ENCODE measurements at regions not wholly inside any gene's neighbourhood (a gene's known extent, or its start where the extent isn't known, plus 50 kb on each side); places are given as distances from the start of the nearest gene placed in this dataset.
A peak's percentile ranks its signal among the peaks of the same experiment; 100 is the strongest.

GRCh38 chr20:7490288-7490687 lies 450.0 kb downstream of the HAO1 start (continued):
- TF ChIP-seq, protein P1, sequence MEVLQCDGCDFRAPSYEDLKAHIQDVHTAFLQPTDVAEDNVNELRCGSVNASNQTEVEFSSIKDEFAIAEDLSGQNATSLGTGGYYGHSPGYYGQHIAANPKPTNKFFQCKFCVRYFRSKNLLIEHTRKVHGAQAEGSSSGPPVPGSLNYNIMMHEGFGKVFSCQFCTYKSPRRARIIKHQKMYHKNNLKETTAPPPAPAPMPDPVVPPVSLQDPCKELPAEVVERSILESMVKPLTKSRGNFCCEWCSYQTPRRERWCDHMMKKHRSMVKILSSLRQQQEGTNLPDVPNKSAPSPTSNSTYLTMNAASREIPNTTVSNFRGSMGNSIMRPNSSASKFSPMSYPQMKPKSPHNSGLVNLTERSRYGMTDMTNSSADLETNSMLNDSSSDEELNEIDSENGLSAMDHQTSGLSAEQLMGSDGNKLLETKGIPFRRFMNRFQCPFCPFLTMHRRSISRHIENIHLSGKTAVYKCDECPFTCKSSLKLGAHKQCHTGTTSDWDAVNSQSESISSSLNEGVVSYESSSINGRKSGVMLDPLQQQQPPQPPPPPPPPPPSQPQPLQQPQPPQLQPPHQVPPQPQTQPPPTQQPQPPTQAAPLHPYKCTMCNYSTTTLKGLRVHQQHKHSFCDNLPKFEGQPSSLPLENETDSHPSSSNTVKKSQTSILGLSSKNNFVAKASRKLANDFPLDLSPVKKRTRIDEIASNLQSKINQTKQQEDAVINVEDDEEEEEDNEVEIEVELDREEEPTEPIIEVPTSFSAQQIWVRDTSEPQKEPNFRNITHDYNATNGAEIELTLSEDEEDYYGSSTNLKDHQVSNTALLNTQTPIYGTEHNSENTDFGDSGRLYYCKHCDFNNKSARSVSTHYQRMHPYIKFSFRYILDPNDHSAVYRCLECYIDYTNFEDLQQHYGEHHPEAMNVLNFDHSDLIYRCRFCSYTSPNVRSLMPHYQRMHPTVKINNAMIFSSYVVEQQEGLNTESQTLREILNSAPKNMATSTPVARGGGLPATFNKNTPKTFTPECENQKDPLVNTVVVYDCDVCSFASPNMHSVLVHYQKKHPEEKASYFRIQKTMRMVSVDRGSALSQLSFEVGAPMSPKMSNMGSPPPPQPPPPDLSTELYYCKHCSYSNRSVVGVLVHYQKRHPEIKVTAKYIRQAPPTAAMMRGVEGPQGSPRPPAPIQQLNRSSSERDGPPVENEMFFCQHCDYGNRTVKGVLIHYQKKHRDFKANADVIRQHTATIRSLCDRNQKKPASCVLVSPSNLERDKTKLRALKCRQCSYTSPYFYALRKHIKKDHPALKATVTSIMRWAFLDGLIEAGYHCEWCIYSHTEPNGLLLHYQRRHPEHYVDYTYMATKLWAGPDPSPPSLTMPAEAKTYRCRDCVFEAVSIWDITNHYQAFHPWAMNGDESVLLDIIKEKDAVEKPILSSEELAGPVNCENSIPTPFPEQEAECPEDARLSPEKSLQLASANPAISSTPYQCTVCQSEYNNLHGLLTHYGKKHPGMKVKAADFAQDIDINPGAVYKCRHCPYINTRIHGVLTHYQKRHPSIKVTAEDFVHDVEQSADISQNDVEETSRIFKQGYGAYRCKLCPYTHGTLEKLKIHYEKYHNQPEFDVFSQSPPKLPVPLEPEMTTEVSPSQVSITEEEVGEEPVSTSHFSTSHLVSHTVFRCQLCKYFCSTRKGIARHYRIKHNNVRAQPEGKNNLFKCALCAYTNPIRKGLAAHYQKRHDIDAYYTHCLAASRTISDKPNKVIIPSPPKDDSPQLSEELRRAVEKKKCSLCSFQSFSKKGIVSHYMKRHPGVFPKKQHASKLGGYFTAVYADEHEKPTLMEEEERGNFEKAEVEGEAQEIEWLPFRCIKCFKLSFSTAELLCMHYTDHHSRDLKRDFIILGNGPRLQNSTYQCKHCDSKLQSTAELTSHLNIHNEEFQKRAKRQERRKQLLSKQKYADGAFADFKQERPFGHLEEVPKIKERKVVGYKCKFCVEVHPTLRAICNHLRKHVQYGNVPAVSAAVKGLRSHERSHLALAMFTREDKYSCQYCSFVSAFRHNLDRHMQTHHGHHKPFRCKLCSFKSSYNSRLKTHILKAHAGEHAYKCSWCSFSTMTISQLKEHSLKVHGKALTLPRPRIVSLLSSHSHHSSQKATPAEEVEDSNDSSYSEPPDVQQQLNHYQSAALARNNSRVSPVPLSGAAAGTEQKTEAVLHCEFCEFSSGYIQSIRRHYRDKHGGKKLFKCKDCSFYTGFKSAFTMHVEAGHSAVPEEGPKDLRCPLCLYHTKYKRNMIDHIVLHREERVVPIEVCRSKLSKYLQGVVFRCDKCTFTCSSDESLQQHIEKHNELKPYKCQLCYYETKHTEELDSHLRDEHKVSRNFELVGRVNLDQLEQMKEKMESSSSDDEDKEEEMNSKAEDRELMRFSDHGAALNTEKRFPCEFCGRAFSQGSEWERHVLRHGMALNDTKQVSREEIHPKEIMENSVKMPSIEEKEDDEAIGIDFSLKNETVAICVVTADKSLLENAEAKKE (CRISPR knock-in tag; IDR thresholded peaks at IDR 0.05) = no peak
- no peak for TF ChIP-seq CREB1 (CRISPR knock-in tag; IDR thresholded peaks at IDR 0.05; ENCODE audit: low read depth)
- no peak for TF ChIP-seq ZNF114 (CRISPR knock-in tag; IDR thresholded peaks at IDR 0.05)

DNA sequence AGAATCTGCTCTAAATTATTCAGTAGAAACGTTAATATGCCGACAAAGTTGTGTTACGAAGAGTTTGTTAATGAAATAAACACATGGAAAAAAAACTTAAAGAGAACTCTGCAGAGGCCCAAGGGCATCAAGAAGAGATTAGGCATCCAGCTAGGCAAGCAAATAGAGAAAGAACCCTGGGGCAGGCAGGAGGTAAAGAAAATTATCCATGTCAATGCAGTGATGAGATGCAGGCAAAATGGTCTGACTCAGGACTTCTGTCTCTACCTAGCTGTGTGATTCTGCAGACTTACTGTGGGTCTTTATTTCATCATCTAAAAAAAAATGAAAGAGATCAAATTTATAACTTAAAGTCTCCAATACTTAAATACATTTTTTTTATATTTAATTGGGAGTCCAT lies 448.0 kb downstream of the HAO1 start:
- Histone ChIP-seq H3K9me2 (ENCODE audit: insufficient read depth) (no peaks in the 10 kb centered on the region), H3K4me3 (no peak overlapping the region), H3K4me2 (no peak overlapping the region), H3K27me3 (ENCODE audit: insufficient read depth) (no peaks in the 10 kb centered on the region), H3K4me1 (ENCODE audit: insufficient read depth) (no peaks in the 10 kb centered on the region), H3F3A (replicated peaks; ENCODE audit: low read depth) (no peaks in the 10 kb centered on the region), H2AFZ (0 out of 2 replicates have a peak overlapping the region, but pooled peaks have one; percentile 3), H3K79me2 (replicated peaks; ENCODE audit: insufficient read depth) (no peaks in the 10 kb centered on the region), H3K36me3 (ENCODE audit: insufficient read depth) (no peaks in the 10 kb centered on the region), H4K20me1 (replicated peaks; ENCODE audit: insufficient read depth) (no peaks in the 10 kb centered on the region), H3K27ac (ENCODE audit: low read depth) (no peak overlapping the region)
- DNase-seq (ENCODE audit: low spot score) = no peak
- peak; percentile 59 for ATAC-seq
- H3K9me3 Mint-ChIP-seq = peaks cover 12% of the 10 kb centered on the region; the same call in 2 of the 3 replicates
- H3K27ac Mint-ChIP-seq = no peak overlapping the region
- no peak overlapping the region for H3K4me3 Mint-ChIP-seq
- H3K27me3 Mint-ChIP-seq (ENCODE audit: insufficient read depth, low read depth, poor library complexity) = no peaks in the 10 kb centered on the region
- H3K36me3 Mint-ChIP-seq (ENCODE audit: low read depth) = peaks cover 11% of the 10 kb centered on the region; the same call in 2 of the 3 replicates
- no peak for TF ChIP-seq ZNF331 (CRISPR knock-in tag; IDR thresholded peaks at IDR 0.05; ENCODE audit: low read depth)
- no peak for TF ChIP-seq STAT1 (IDR thresholded peaks at IDR 0.05; ENCODE audit: unreplicated experiment)
- no peak for TF ChIP-seq NANOG (IDR thresholded peaks at IDR 0.05; ENCODE audit: borderline replicate concordance)
- TF ChIP-seq, protein P2, sequence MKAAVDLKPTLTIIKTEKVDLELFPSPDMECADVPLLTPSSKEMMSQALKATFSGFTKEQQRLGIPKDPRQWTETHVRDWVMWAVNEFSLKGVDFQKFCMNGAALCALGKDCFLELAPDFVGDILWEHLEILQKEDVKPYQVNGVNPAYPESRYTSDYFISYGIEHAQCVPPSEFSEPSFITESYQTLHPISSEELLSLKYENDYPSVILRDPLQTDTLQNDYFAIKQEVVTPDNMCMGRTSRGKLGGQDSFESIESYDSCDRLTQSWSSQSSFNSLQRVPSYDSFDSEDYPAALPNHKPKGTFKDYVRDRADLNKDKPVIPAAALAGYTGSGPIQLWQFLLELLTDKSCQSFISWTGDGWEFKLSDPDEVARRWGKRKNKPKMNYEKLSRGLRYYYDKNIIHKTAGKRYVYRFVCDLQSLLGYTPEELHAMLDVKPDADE (IDR thresholded peaks at IDR 0.05) = no peak
- no peak for TF ChIP-seq EZH2 (IDR thresholded peaks at IDR 0.05; ENCODE audit: low read depth, unreplicated experiment)
- TF ChIP-seq ZNF114 (CRISPR knock-in tag; IDR thresholded peaks at IDR 0.05) = no peak
- peaks cover 9% of the 10 kb centered on the region for H3K4me1 Mint-ChIP-seq

Measured in GM23338 (cell line).